GM12892 (cell line): ENCODE measurements at regions not wholly inside any gene's neighbourhood (a gene's known extent, or its start where the extent isn't known, plus 50 kb on each side); places are given as distances from the start of the nearest gene placed in this dataset.

Experiments used
- POLR2A ChIP-seq: IDR thresholded peaks from 2 replicates; pipeline ENCODE4 v1.6.1; 2011; ENCODE audit warnings: low read depth, low read length, control low read depth
- POLR2AphosphoS5 ChIP-seq: IDR thresholded peaks from 2 replicates; pipeline ENCODE4 v1.6.1; 2011; ENCODE audit warnings: low read depth, low read length, control low read depth

- no peak for TF ChIP-seq POLR2A
- TF ChIP-seq POLR2AphosphoS5, result no peak
These were observed 250.3 kb downstream of the EDEM1 start for GRCh38 chr3:5437783-5438323.
